Fibroblast of the aortic adventitia (primary cell): ENCODE measurements at regions not wholly inside any gene's neighbourhood (a gene's known extent, or its start where the extent isn't known, plus 50 kb on each side); places are given as distances from the start of the nearest gene placed in this dataset.

Experiments
- DNase-seq: peaks from one replicate; pipeline ENCODE4 v3.0.0-alpha.2; 2010; ENCODE audit warnings: low read depth
- H3K4me3 ChIP-seq: 2 replicates; pipeline ENCODE4 v1.5.1; 2011; ENCODE audit warnings: low read depth, mild to moderate bottlenecking, control low read depth, low read length, moderate library complexity
- TF ChIP-seq, protein P1 (sequence below): IDR thresholded peaks from 2 replicates; pipeline ENCODE4 v1.5.1; 2011; ENCODE audit warnings: mild to moderate bottlenecking, low read length, control low read depth, inconsistent platforms; ENCODE audit not compliant: insufficient read depth

- TF ChIP-seq, protein P1, sequence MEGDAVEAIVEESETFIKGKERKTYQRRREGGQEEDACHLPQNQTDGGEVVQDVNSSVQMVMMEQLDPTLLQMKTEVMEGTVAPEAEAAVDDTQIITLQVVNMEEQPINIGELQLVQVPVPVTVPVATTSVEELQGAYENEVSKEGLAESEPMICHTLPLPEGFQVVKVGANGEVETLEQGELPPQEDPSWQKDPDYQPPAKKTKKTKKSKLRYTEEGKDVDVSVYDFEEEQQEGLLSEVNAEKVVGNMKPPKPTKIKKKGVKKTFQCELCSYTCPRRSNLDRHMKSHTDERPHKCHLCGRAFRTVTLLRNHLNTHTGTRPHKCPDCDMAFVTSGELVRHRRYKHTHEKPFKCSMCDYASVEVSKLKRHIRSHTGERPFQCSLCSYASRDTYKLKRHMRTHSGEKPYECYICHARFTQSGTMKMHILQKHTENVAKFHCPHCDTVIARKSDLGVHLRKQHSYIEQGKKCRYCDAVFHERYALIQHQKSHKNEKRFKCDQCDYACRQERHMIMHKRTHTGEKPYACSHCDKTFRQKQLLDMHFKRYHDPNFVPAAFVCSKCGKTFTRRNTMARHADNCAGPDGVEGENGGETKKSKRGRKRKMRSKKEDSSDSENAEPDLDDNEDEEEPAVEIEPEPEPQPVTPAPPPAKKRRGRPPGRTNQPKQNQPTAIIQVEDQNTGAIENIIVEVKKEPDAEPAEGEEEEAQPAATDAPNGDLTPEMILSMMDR = no peak
Measured at GRCh38 chr9:19662213-19662612, 126.6 kb downstream of the SLC24A2 start.

DNA sequence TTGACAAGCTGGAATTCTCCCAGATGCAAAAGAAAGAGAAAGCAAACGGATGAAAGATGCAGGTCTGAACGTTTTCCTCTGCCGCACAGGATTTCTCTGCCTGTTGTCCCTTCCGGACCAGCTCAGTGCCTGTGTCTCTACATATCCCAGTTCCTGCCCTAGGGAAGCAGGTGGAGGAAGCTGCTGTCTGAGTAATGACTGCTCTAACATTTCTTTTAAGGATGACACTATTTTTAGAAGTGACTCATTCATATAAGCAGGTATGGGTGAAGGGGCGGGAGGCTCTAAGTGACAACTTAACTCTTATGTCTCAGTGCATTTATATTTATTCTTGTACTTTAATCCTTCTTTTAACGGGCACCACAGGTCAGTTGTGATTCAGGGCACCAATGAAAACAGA, 128.8 kb downstream of the SLC24A2 start:
- TF ChIP-seq, protein P1 = no peak
- H3K4me3 ChIP-seq = no peak overlapping the region
- DNase-seq = no peak

More at GRCh38 chr9:19662213-19662612, 126.6 kb downstream of the SLC24A2 start:
- H3K4me3 ChIP-seq = no peak overlapping the region
- no peak for DNase-seq

DNA sequence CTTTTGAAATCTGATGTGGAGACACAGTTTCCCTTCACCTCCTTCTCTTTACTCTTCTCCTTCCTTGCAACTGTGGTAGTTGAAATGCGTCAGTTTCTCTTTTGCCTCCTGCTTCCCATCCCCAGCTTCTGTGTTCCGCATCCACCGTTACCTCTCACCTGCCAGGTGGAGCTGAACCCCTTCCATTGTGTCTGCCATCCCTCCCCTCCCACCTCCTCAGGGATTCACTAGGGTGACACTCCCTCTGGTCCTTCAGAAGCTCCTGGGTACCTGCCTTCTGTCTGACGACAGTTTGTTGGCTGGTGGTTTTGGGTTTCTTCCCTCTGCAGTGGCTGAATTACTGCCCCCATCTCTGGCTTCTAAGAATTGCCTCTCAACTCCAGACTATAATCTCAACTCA, 132.1 kb downstream of the SLC24A2 start:
- no peak overlapping the region for H3K4me3 ChIP-seq
- TF ChIP-seq, protein P1 = no peak
- no peak for DNase-seq

- TF ChIP-seq, protein P1 = no peak
- DNase-seq = no peak
- no peak overlapping the region for H3K4me3 ChIP-seq
Measured at GRCh38 chr9:19651681-19652080, 137.2 kb downstream of the SLC24A2 start.

- TF ChIP-seq, protein P1 = no peak
- DNase-seq = no peak
- H3K4me3 ChIP-seq = no peak overlapping the region
Measured at GRCh38 chr9:19650312-19650711, 138.5 kb downstream of the SLC24A2 start.

DNA sequence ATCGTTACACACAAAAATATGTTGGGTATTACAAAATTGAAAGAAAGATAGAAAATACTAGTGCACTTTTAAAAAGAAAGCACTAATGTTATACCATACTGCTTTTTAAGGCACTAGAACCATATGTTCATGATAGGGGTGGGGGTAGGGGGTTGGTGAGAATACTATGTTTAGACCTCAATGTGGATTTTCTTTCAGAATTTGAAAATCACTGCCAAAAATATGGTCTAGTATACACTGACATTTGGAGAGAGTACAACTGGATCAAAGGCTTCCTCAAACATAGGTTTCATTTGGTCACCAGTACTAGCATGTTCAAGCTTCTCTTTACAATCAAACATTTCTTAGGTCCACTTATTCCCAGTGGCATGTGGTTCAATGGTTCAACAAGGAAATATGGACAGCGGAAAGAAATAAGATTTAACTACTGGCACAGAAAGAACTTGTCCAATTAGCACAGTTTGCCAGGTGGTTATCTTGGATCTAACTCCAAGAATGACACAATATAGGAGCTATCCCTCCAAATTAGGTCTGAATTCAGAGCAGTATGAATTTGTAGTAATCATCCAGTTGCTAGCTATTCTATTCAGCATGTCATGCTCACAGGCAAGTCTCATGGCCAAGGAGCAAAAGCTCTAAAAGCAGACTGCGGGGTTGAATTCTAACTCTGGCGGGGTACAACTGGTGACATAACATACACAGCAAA, 139.3 kb downstream of the SLC24A2 start:
- no peak overlapping the region for H3K4me3 ChIP-seq
- TF ChIP-seq, protein P1 = no peak
- DNase-seq = no peak

DNA sequence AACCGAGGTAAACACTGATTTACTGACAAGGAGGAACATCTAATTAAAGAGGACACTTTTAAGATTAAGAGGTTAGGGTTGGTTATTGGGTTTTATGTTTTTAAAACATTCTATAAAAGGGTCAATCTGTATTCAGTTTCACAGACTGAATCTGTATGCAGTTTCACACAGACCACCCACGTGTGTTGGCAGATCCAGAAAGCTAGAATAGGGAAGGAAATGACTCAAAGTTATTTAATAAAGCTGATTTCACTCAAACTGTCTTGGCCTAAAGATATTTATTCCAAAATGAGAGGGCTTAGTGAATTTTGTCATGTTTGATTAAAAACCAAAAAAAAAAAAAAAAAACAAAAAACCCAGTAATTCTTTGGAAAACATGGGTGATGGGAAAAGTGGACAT, 140.2 kb downstream of the SLC24A2 start:
- H3K4me3 ChIP-seq = no peak overlapping the region
- DNase-seq = no peak
- TF ChIP-seq, protein P1 = no peak
